ENCODE measurements at regions not wholly inside any gene's neighbourhood (a gene's known extent, or its start where the extent isn't known, plus 50 kb on each side); places are given as distances from the start of the nearest gene placed in this dataset.

DNA sequence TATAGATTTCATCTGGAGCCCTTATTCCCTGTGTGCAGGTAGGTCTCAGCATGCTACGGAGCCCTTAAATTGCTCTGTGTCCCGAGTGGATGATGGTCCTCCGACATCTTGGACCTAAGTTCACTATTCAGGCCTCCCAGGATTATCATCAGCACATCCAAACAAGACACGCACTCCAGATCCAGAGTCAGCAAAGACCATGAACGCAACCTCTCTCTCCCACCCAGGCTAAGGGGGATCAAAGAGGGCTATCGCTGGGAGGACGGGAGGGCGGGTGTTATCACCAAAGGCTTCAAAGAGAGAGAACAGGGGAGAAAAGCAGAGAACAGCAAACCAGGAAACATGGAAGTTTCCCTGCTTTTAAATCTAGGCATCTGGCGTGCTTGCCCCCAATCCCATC, 659.4 kb downstream of the TBC1D22A start:
- no peak for DNase-seq (ENCODE audit: extremely low read depth, low read depth)
- TF ChIP-seq CTCF (IDR thresholded peaks at IDR 0.05; ENCODE audit: low read depth, low read length, missing control alignments) = no peak
- H3K4me3 ChIP-seq (replicated peaks; ENCODE audit: low read depth, low read length) = no peak overlapping the region

- TF ChIP-seq CTCF (IDR thresholded peaks at IDR 0.05; ENCODE audit: low read depth, low read length, missing control alignments) = no peak
- DNase-seq (ENCODE audit: extremely low read depth, low read depth) = no peak
- no peak overlapping the region for H3K4me3 ChIP-seq (replicated peaks; ENCODE audit: low read depth, low read length)
These were observed 657.8 kb downstream of the TBC1D22A start for GRCh38 chr22:47420211-47420610.

GRCh38 chr22:47419239-47419638, 656.8 kb downstream of the TBC1D22A start:
- TF ChIP-seq CTCF (IDR thresholded peaks at IDR 0.05; ENCODE audit: low read depth, low read length, missing control alignments) = no peak
- DNase-seq (ENCODE audit: extremely low read depth, low read depth) = no peak
- H3K4me3 ChIP-seq (replicated peaks; ENCODE audit: low read depth, low read length) = no peak overlapping the region

DNA sequence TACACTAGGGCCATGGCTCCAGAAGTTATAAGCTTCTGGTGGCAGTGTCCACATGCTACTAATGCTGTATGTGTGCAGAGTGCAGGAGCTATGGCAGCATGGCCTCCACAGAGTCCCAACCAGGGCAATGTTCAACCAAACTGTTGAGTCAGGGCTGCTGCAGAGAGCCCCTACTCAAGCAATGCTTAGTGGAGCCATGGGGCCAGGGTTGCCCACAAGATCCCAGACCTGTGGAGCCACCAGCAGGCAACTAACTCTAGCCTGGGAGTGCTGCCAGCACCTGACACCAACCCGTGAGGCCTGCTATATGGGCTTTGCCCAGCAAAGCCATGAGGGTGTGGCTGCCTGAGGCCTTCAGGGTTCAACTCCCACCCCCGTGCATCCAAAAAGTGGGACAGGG, 655.2 kb downstream of the TBC1D22A start:
- no peak for DNase-seq (ENCODE audit: extremely low read depth, low read depth)
- TF ChIP-seq CTCF (IDR thresholded peaks at IDR 0.05; ENCODE audit: low read depth, low read length, missing control alignments) = no peak
- no peak overlapping the region for H3K4me3 ChIP-seq (replicated peaks; ENCODE audit: low read depth, low read length)

DNA sequence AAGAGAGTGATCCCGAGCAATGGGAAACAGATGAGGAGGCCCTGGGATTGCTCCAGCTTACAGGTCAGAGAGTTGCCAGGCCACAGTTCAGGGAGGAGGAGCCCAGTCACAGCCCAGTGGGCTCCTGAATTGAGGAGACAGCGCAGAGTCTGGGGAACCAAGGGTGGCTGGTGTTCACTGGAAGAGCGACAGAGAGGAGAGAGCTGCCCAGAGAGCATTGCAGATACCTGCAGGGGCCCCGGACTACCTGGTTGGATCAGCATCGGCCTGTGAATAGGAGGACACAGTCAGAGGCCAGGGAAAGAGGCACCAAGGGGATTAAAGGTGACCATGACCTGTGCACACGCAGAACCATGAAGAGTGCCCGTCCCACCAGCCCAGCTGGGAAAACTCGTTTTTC, 648.6 kb downstream of the TBC1D22A start:
- H3K4me3 ChIP-seq (replicated peaks; ENCODE audit: low read depth, low read length) = no peak overlapping the region
- DNase-seq (ENCODE audit: extremely low read depth, low read depth) = no peak
- no peak for TF ChIP-seq CTCF (IDR thresholded peaks at IDR 0.05; ENCODE audit: low read depth, low read length, missing control alignments)

- DNase-seq (ENCODE audit: extremely low read depth, low read depth) = no peak
- no peak for TF ChIP-seq CTCF (IDR thresholded peaks at IDR 0.05; ENCODE audit: low read depth, low read length, missing control alignments)
- H3K4me3 ChIP-seq (replicated peaks; ENCODE audit: low read depth, low read length) = no peak overlapping the region
These were observed 647.3 kb downstream of the TBC1D22A start for GRCh38 chr22:47409539-47410275.

DNA sequence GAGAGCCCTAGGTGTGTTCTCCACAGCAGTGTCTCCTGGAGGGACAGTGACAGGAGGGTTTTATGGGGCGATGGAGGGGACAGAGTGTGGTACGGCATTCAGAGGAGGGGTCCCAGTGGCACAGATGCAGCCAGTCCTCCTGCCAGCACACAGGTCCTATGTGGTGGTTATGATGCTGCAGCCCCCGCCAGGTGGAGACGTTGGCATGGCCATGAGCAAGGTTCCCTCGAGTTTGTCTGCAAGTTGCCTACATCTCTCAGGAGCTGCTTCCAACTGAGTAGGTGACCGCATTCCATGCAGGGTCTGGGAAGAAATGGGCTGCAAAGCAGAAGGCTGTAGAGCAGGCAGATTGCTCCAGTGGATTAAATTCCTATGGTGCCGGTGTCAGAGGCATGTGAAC, 646.0 kb downstream of the TBC1D22A start:
- no peak overlapping the region for H3K4me3 ChIP-seq (replicated peaks; ENCODE audit: low read depth, low read length)
- TF ChIP-seq CTCF (IDR thresholded peaks at IDR 0.05; ENCODE audit: low read depth, low read length, missing control alignments) = no peak
- DNase-seq (ENCODE audit: extremely low read depth, low read depth) = no peak
